ENCODE measurements at regions not wholly inside any gene's neighbourhood (a gene's known extent, or its start where the extent isn't known, plus 50 kb on each side); places are given as distances from the start of the nearest gene placed in this dataset.

DNA sequence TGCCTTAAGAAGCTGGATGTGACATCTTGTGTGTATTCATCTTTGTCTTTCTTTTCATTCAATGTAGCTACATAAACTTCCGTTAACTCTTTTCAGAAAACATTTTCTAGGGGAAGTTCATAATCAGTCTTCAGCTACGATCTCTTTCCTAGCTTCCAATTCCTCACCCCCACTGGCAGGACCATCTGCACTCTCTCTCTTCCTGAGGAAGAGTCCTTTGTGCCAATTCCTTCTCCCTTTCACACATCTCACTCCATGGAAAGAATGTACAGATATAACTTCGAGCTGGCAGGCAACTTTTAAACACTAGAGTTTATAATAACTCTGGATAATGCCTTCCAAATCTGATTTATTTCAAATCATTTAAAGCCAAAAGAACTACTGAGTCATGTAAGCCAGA lies 495.7 kb downstream of the GALC start:
- no peak overlapping the region for H3K4me2 ChIP-seq (ENCODE audit: low read depth, low read length)
- H3K27ac ChIP-seq (ENCODE audit: extremely low read length, insufficient read depth, low read length) = no peak overlapping the region
- no peaks in the 10 kb centered on the region for H3K36me3 ChIP-seq (replicated peaks in 1 of 2; ENCODE audit: control insufficient read depth in 1 of 2, insufficient read depth in 2 of 2, low read length in 2 of 2)
- FAIRE-seq = no peak
- no peak for TF ChIP-seq XBP1 (CRISPR knock-in tag; IDR thresholded peaks at IDR 0.05)
- no peak overlapping the region for H3K4me3 ChIP-seq (replicated peaks in 1 of 3; ENCODE audit: insufficient read depth in 1 of 3, low read depth in 2 of 3, low read length in 3 of 3)
- WGBS (ENCODE audit: low lambda C conversion rate) = 4% methylated on average over 3 of the region's 3 CpGs
- no peak for DNase-seq (ENCODE audit: low spot score)
- no peak for ATAC-seq
- intact Hi-C loops (cut with micrococcal nuclease; ENCODE audit: unreplicated experiment) (no loop called here), in situ Hi-C loops (cut with HindIII; ENCODE audit: extremely low pct_ligation_motif_present, low pct_unique_long_range_greater_than_20kb) (no loop called here)
- no peaks in the 10 kb centered on the region for H3K27me3 ChIP-seq (ENCODE audit: control insufficient read depth in 1 of 2, insufficient read depth in 2 of 2, low read length in 2 of 2)
- no TSS peak for BruUV-seq (replicated peaks)
- no peak overlapping the region for H3K9ac ChIP-seq (ENCODE audit: insufficient read depth, low read depth, low read length)
- no peaks in the 10 kb centered on the region for H4K20me1 ChIP-seq (ENCODE audit: insufficient read depth, low read length)
- no peaks in the 10 kb centered on the region for H3K4me1 ChIP-seq (ENCODE audit: insufficient read depth, low read length)
- peaks cover 14% of the 10 kb centered on the region; the same call in 1 of the 2 replicates for H3K9me3 ChIP-seq (ENCODE audit: low read length)
- ChIA-PET CTCF (ENCODE audit: low intra/inter-chr PET ratio, low total read pairs) (no interaction called here), POLR2A (no interaction called here)
- no peaks in the 10 kb centered on the region for H3K79me2 ChIP-seq (ENCODE audit: insufficient read depth, low read length)
- H2AFZ ChIP-seq (ENCODE audit: low read length) = no peak overlapping the region

DNA sequence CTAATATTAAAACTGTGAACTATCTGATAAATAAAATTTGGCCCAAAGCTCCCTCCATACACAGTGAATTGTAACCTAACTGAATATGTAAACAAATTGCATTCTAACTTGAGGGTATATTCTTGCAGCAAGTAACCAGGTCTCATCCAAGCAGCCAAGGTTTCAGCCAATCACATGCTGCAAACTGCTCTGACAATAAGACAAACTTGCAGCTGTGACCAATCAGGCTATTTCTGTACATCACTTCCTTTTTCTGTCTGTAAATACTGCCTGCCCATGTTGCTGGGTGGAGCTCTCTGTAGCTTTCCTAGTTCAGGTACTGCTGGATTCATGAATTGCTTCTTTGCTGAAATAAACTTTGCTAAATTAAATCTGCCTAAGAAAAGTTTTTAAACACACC lies 499.0 kb downstream of the GALC start:
- ChIA-PET CTCF (ENCODE audit: low intra/inter-chr PET ratio, low total read pairs) (no interaction called here), POLR2A (no interaction called here)
- ATAC-seq (no peak), FAIRE-seq (no peak), DNase-seq (ENCODE audit: low spot score) (no peak)
- H3K27me3 ChIP-seq (ENCODE audit: control insufficient read depth in 1 of 2, insufficient read depth in 2 of 2, low read length in 2 of 2) = no peaks in the 10 kb centered on the region
- no peaks in the 10 kb centered on the region for H4K20me1 ChIP-seq (ENCODE audit: insufficient read depth, low read length)
- no TSS peak for BruUV-seq (replicated peaks)
- intact Hi-C loops (cut with micrococcal nuclease; ENCODE audit: unreplicated experiment) = no loop called here
- no peaks in the 10 kb centered on the region for H3K4me1 ChIP-seq (ENCODE audit: insufficient read depth, low read length)
- H3K9me3 ChIP-seq (ENCODE audit: low read length) = peaks cover 13% of the 10 kb centered on the region; the same call in 1 of the 2 replicates
- H3K9ac ChIP-seq (ENCODE audit: insufficient read depth, low read depth, low read length) = no peak overlapping the region
- no peaks in the 10 kb centered on the region for H3K79me2 ChIP-seq (ENCODE audit: insufficient read depth, low read length)
- no peak overlapping the region for H3K4me2 ChIP-seq (ENCODE audit: low read depth, low read length)
- no peak overlapping the region for H2AFZ ChIP-seq (ENCODE audit: low read length)
- H3K27ac ChIP-seq (ENCODE audit: extremely low read length, insufficient read depth, low read length) = no peak overlapping the region
- H3K36me3 ChIP-seq (replicated peaks in 1 of 2; ENCODE audit: control insufficient read depth in 1 of 2, insufficient read depth in 2 of 2, low read length in 2 of 2) = no peaks in the 10 kb centered on the region
- H3K4me3 ChIP-seq (replicated peaks in 1 of 3; ENCODE audit: insufficient read depth in 1 of 3, low read depth in 2 of 3, low read length in 3 of 3) = no peak overlapping the region
- in situ Hi-C loops (cut with HindIII; ENCODE audit: extremely low pct_ligation_motif_present, low pct_unique_long_range_greater_than_20kb) = no loop called here
- TF ChIP-seq, protein P1, sequence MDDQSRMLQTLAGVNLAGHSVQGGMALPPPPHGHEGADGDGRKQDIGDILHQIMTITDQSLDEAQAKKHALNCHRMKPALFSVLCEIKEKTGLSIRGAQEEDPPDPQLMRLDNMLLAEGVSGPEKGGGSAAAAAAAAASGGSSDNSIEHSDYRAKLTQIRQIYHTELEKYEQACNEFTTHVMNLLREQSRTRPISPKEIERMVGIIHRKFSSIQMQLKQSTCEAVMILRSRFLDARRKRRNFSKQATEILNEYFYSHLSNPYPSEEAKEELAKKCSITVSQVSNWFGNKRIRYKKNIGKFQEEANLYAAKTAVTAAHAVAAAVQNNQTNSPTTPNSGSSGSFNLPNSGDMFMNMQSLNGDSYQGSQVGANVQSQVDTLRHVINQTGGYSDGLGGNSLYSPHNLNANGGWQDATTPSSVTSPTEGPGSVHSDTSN (CRISPR knock-in tag; IDR thresholded peaks at IDR 0.05; ENCODE audit: borderline replicate concordance) = no peak
- TF ChIP-seq, protein P2, sequence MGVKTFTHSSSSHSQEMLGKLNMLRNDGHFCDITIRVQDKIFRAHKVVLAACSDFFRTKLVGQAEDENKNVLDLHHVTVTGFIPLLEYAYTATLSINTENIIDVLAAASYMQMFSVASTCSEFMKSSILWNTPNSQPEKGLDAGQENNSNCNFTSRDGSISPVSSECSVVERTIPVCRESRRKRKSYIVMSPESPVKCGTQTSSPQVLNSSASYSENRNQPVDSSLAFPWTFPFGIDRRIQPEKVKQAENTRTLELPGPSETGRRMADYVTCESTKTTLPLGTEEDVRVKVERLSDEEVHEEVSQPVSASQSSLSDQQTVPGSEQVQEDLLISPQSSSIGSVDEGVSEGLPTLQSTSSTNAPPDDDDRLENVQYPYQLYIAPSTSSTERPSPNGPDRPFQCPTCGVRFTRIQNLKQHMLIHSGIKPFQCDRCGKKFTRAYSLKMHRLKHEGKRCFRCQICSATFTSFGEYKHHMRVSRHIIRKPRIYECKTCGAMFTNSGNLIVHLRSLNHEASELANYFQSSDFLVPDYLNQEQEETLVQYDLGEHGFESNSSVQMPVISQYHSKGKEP (CRISPR knock-in tag; IDR thresholded peaks at IDR 0.05) = no peak
- TF ChIP-seq, protein P3, sequence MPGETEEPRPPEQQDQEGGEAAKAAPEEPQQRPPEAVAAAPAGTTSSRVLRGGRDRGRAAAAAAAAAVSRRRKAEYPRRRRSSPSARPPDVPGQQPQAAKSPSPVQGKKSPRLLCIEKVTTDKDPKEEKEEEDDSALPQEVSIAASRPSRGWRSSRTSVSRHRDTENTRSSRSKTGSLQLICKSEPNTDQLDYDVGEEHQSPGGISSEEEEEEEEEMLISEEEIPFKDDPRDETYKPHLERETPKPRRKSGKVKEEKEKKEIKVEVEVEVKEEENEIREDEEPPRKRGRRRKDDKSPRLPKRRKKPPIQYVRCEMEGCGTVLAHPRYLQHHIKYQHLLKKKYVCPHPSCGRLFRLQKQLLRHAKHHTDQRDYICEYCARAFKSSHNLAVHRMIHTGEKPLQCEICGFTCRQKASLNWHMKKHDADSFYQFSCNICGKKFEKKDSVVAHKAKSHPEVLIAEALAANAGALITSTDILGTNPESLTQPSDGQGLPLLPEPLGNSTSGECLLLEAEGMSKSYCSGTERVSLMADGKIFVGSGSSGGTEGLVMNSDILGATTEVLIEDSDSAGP (CRISPR knock-in tag; IDR thresholded peaks at IDR 0.05; ENCODE audit: borderline replicate concordance) = no peak
- TF ChIP-seq LCORL (IDR thresholded peaks at IDR 0.05) (no peak), LCORL (CRISPR knock-in tag; IDR thresholded peaks at IDR 0.05) (no peak), ZEB1 (IDR thresholded peaks at IDR 0.05; ENCODE audit: insufficient replicate concordance, low read depth) (no peak), ZFP37 (CRISPR knock-in tag; IDR thresholded peaks at IDR 0.05; ENCODE audit: borderline replicate concordance) (no peak), ZNF552 (CRISPR knock-in tag; IDR thresholded peaks at IDR 0.05; ENCODE audit: borderline replicate concordance) (no peak), SP2 (CRISPR knock-in tag; IDR thresholded peaks at IDR 0.05) (no peak), ZNF878 (CRISPR knock-in tag; IDR thresholded peaks at IDR 0.05) (no peak), ZNF839 (CRISPR knock-in tag; IDR thresholded peaks at IDR 0.05; ENCODE audit: borderline replicate concordance) (no peak), ZBTB7B (CRISPR knock-in tag; IDR thresholded peaks at IDR 0.05) (no peak), ZNF441 (CRISPR knock-in tag; IDR thresholded peaks at IDR 0.05; ENCODE audit: borderline replicate concordance) (no peak)
